GM12891 (cell line): ENCODE measurements at regions not wholly inside any gene's neighbourhood (a gene's known extent, or its start where the extent isn't known, plus 50 kb on each side); places are given as distances from the start of the nearest gene placed in this dataset.

Source experiments
- POLR2A ChIP-seq: IDR thresholded peaks from 2 replicates; pipeline ENCODE4 v1.6.1; 2011; ENCODE audit warnings: low read depth, low read length, control low read depth
- TAF1 ChIP-seq: IDR thresholded peaks from 2 replicates; pipeline ENCODE4 v1.6.1; 2011; ENCODE audit warnings: low read depth, low read length, control low read depth

- no peak for TF ChIP-seq POLR2A
- TF ChIP-seq TAF1 = no peak
These were observed 254.1 kb downstream of the MZT1 start for GRCh38 chr13:72473321-72473720.
